OCI-LY7 (cell line): ENCODE measurements at regions not wholly inside any gene's neighbourhood (a gene's known extent, or its start where the extent isn't known, plus 50 kb on each side); places are given as distances from the start of the nearest gene placed in this dataset.

Experiments used
- BruUV-seq: library from RNA; stranded (reverse); fragments of 400-500 nt; replicated peaks from 2 replicates; lab custom pipeline; 2021; lab: Mats Ljungman, UMichigan
- CTCF ChIA-PET: fragments of 300-600 bp; sonication (Branson Sonifier 250); formaldehyde crosslinking; loops from one replicate; lab custom pipeline; 2022; ENCODE audit warnings: antibody characterized with exemption; ENCODE audit not compliant: unreplicated experiment; lab: Charles Lee
- POLR2A ChIA-PET: fragments of 300-600 bp; sonication (Branson Sonifier 250); formaldehyde crosslinking; loops from one replicate; lab custom pipeline; 2022; ENCODE audit warnings: antibody characterized with exemption; lab: Charles Lee
- DNase-seq: peaks from one replicate; pipeline ENCODE4 v3.0.0-alpha.2; 2015; ENCODE audit warnings: low spot score
- H2AFZ ChIP-seq: fragments of 200-600 bp; sonication (generic), shearing (Covaris generic); 2 replicates; pipeline ENCODE4 v1.6.1; 2014; ENCODE audit warnings: mild to moderate bottlenecking, antibody characterized with exemption, low read length, moderate library complexity
- H3K27ac ChIP-seq: fragments of 200-600 bp; sonication (generic); 2 replicates; pipeline ENCODE4 v1.5.1; 2014; ENCODE audit warnings: mixed run types, low read depth, mild to moderate bottlenecking, moderate library complexity, low read length, inconsistent platforms; ENCODE audit not compliant: poor library complexity, severe bottlenecking
- H3K36me3 ChIP-seq: fragments of 200-600 bp; sonication (generic); 2 replicates; pipeline ENCODE4 v1.6.1; 2014; ENCODE audit warnings: mild to moderate bottlenecking, antibody characterized with exemption, low read length, moderate library complexity, mixed read lengths; ENCODE audit not compliant: insufficient read depth
- H3K4me1 ChIP-seq: fragments of 200-600 bp; sonication (generic); 2 replicates; pipeline ENCODE4 v1.5.1; 2014; ENCODE audit warnings: mild to moderate bottlenecking, low read length; ENCODE audit not compliant: insufficient read depth, poor library complexity, severe bottlenecking
- H3K4me2 ChIP-seq: fragments of 200-600 bp; sonication (generic); 2 replicates; pipeline ENCODE4 v1.6.1; 2014; ENCODE audit warnings: mild to moderate bottlenecking, low read length
- H3K4me3 ChIP-seq: fragments of 200-600 bp; sonication (generic); 2 replicates; pipeline ENCODE4 v1.5.1; 2014; ENCODE audit warnings: mild to moderate bottlenecking, low read depth, low read length; ENCODE audit not compliant: poor library complexity, severe bottlenecking
- H3K79me2 ChIP-seq: fragments of 200-600 bp; sonication (generic); 2 replicates; pipeline ENCODE4 v1.6.1; 2016; ENCODE audit warnings: low read depth, mild to moderate bottlenecking, low read length, moderate library complexity, mixed read lengths; ENCODE audit not compliant: insufficient read depth
- H3K9me2 ChIP-seq: fragments of 200-600 bp; sonication (generic); 2 replicates; pipeline ENCODE4 v1.6.1; 2016; ENCODE audit warnings: mild to moderate bottlenecking, low read length, mixed read lengths; ENCODE audit not compliant: insufficient read depth
- H3K9me3 ChIP-seq: fragments of 200-600 bp; sonication (generic); 2 replicates; pipeline ENCODE4 v1.6.1; 2014; ENCODE audit warnings: mild to moderate bottlenecking, mixed run types, low read length, mixed read lengths
- H4K20me1 ChIP-seq: fragments of 200-600 bp; sonication (generic); 2 replicates; pipeline ENCODE4 v1.6.1; 2014; ENCODE audit warnings: mild to moderate bottlenecking, antibody characterized with exemption, low read length, moderate library complexity, mixed read lengths; ENCODE audit not compliant: insufficient read depth
- CTCF ChIP-seq: fragments of 200-600 bp; sonication (generic); conservative IDR thresholded peaks from 2 replicates; pipeline ENCODE4 v1.5.1; 2014; ENCODE audit warnings: mild to moderate bottlenecking, antibody characterized with exemption, low read length, moderate library complexity, mixed read lengths
- EZH2phosphoT487 ChIP-seq: fragments of 200-600 bp; sonication (generic); IDR thresholded peaks from 2 replicates; pipeline ENCODE4 v1.6.1; 2018; ENCODE audit warnings: low read depth, borderline replicate concordance, mild to moderate bottlenecking, mixed run types, antibody characterized with exemption, low read length, moderate library complexity, mixed read lengths
- intact Hi-C: fragments of 100-400 bp; cut with micrococcal nuclease; formaldehyde crosslinking; loops from one replicate; pipeline ENCODE4 v1.10.0; 2022; ENCODE audit not compliant: unreplicated experiment

GRCh38 chr4:184934184-184934583, 84.1 kb upstream of the HELT start:
- BruUV-seq, result no TSS peak
- no peaks in the 10 kb centered on the region for H3K79me2 ChIP-seq
- H2AFZ ChIP-seq, result no peak overlapping the region
- no peaks in the 10 kb centered on the region for H3K4me1 ChIP-seq
- no peak overlapping the region for H3K4me2 ChIP-seq
- no peak overlapping the region for H3K4me3 ChIP-seq
- no peaks in the 10 kb centered on the region for H3K9me2 ChIP-seq
- ChIA-PET CTCF (no interaction called here), POLR2A (interaction anchor here (0.6 kb wide), 1 partner anchor 14 kb away, joined by 3 read pairs; no protein-coding TSS in a partner anchor)
- no peak overlapping the region for H3K27ac ChIP-seq
- no peak for TF ChIP-seq CTCF
- no peak for TF ChIP-seq EZH2phosphoT487
- intact Hi-C loops, result no loop called here
- H4K20me1 ChIP-seq, result no peaks in the 10 kb centered on the region
- no peak for DNase-seq
- no peaks in the 10 kb centered on the region for H3K9me3 ChIP-seq
- H3K36me3 ChIP-seq, result no peaks in the 10 kb centered on the region

- Histone ChIP-seq H3K79me2 (no peaks in the 10 kb centered on the region), H2AFZ (no peak overlapping the region), H3K36me3 (no peaks in the 10 kb centered on the region), H3K4me3 (no peak overlapping the region), H4K20me1 (no peaks in the 10 kb centered on the region), H3K27ac (no peak overlapping the region), H3K4me1 (no peaks in the 10 kb centered on the region), H3K9me2 (no peaks in the 10 kb centered on the region), H3K9me3 (no peaks in the 10 kb centered on the region), H3K4me2 (no peak overlapping the region)
- BruUV-seq, result no TSS peak
- TF ChIP-seq EZH2phosphoT487, result no peak
- TF ChIP-seq CTCF, result no peak
- intact Hi-C loops, result no loop called here
- no peak for DNase-seq
- POLR2A ChIA-PET, result interaction anchor here (0.7 kb wide), 1 partner anchor 88 kb away, joined by 3 read pairs; no protein-coding TSS in a partner anchor
- CTCF ChIA-PET, result no interaction called here
Measured at GRCh38 chr4:184934961-184935360, 83.3 kb upstream of the HELT start.

DNA sequence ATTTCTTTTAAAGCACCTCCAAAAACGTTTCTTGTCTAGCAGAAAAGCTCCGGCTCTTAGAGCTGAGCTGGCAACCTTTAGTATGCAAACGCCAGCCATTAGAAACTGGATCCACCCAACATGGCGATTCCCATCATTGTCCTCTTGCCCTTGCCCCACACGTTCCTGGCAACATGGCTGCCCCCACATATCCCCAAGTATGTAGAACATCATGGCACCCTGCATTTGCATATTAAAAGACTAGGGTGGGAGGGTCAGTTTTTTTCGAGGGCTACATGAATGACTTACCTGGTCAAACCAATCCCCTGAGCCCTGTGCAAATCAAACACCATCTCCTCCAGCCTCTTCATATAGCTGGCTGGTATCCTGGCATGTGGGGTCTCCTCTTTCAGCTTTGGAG, 82.2 kb upstream of the HELT start:
- Histone ChIP-seq H3K4me1 (no peaks in the 10 kb centered on the region), H3K9me3 (no peaks in the 10 kb centered on the region), H3K36me3 (no peaks in the 10 kb centered on the region), H3K9me2 (no peaks in the 10 kb centered on the region), H3K27ac (no peak overlapping the region), H3K79me2 (no peaks in the 10 kb centered on the region), H3K4me3 (no peak overlapping the region), H3K4me2 (no peak overlapping the region), H2AFZ (no peak overlapping the region), H4K20me1 (no peaks in the 10 kb centered on the region)
- CTCF ChIA-PET, result no interaction called here
- DNase-seq, result no peak
- TF ChIP-seq EZH2phosphoT487, result no peak
- TF ChIP-seq CTCF, result no peak
- no TSS peak for BruUV-seq
- POLR2A ChIA-PET, result interaction anchor here (0.6 kb wide), 1 partner anchor 745 kb away, joined by 4 read pairs; no protein-coding TSS in a partner anchor
- intact Hi-C loops, result no loop called here
